GM21360 (cell line): ENCODE measurements at regions not wholly inside any gene's neighbourhood (a gene's known extent, or its start where the extent isn't known, plus 50 kb on each side); places are given as distances from the start of the nearest gene placed in this dataset.
"Not testable (repeated sequence)": the region's sequence is repeated elsewhere in the genome, so short reads cannot be mapped to it uniquely, and the experiment has no call there.

Source experiments
- ATAC-seq: cut with Tn5 transposase; IDR thresholded peaks from one replicate; pipeline ENCODE4 v1.9.1; 2021; ENCODE audit warnings: mild to moderate bottlenecking, moderate library complexity; ENCODE audit not compliant: unreplicated experiment

DNA sequence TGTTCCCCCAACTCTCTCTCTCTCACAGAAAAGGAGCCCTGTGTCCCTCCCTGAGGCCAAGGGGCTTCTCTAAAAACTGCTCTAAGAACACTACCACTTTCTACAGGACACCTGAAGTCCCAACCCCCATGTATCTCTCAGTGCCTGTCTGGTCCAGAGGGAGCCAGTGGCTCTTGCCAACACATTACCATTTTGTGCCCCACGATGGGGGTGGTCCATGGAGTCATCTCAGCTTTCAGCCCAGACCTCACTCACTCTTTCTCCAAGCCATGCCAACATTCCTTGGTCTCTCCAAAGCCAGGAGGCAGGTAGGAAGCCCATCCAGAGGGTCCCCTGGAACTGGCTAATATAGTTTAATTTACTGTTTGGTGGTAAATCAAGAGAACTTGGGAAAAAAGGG lies 962.1 kb upstream of the DEFB115 start:
- not testable (repeated sequence) for ATAC-seq

- not testable (repeated sequence) for ATAC-seq
These were observed 961.5 kb upstream of the DEFB115 start for GRCh38 chr20:30295967-30296366.

- not testable (repeated sequence) for ATAC-seq
These were observed 959.4 kb upstream of the DEFB115 start for GRCh38 chr20:30297878-30298595.

GRCh38 chr20:30300220-30300642 lies 957.2 kb upstream of the DEFB115 start:
- ATAC-seq, result not testable (repeated sequence)

DNA sequence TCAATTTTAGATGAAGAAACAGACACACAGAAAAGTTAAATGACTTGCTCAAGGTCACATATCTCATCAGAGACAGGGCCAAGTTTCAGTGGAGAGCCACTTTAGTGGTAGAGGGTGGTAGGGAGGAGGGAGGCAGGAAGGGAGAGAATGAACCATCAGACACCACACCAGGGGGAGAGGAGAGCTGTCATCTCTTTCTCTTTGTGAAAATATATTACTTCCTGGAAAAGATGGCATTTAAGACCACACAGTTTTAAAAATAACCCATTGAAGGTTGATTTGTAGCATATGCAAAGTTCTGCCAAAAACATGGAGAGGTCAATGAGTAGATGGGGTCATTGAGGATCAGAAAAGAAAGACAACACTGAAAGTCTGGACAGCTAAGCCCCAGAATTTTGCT lies 954.7 kb upstream of the DEFB115 start:
- not testable (repeated sequence) for ATAC-seq

DNA sequence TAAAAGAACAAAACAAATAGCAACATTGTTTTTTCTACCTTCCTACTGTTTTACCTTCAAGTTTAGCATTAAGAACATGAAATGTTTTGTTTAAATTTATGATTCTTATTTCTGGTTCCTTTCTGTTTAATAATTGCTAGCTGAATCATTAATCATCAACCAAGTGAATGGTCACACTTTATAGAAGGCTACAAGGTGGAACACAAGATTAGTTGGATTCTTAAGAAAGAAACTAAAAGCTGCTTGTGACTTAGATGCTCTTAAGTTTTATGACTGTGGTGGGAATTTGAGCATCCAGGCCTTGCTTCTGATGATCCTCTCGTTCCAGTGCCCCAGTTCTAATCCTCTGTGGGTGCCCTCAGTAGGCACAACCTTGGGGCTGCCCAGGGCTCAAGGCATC lies 947.5 kb upstream of the DEFB115 start:
- not testable (repeated sequence) for ATAC-seq

- not testable (repeated sequence) for ATAC-seq
These were observed 947.1 kb upstream of the DEFB115 start for GRCh38 chr20:30310385-30310784.

- not testable (repeated sequence) for ATAC-seq
These were observed 945.2 kb upstream of the DEFB115 start for GRCh38 chr20:30312220-30312619.

DNA sequence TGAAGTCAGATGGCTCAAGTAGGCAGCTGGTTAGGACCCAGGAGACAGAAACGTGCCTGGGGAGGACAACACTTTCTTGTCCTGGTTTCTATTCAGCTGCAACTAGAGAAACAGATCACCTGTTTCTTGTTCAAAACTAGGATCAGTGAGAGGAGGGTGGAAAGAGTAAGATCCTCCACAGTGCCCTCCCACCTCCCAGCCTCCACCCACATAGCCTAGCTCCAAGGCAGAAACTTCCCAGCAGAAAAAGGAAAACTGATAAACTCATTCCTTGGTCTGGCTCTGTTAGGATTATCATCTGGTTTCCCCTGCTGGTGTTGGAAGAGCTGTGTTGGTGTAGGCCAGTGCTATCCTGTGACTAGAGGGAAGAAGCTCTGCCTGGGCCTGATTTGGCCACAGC lies 943.8 kb upstream of the DEFB115 start:
- not testable (repeated sequence) for ATAC-seq

DNA sequence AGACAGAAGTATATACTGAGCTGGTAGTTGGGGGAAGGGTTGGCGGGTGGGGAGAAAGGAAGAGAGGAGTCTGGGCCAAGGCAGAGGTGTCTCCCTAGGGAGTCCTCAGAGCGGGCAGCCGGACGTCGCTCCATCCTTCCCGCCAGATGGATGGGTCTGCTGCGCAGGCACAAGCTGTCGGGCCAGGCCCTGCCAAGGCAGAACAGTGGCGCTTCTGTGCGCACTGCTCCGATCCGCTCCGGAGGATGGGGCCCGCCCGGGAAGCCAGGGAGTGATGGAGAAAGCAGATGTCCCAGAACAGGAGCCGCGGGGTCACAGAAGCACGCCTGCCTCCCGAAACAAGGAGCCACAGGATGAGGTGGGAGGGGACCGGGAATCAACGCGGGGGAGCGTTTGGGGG lies 941.4 kb upstream of the DEFB115 start:
- not testable (repeated sequence) for ATAC-seq

DNA sequence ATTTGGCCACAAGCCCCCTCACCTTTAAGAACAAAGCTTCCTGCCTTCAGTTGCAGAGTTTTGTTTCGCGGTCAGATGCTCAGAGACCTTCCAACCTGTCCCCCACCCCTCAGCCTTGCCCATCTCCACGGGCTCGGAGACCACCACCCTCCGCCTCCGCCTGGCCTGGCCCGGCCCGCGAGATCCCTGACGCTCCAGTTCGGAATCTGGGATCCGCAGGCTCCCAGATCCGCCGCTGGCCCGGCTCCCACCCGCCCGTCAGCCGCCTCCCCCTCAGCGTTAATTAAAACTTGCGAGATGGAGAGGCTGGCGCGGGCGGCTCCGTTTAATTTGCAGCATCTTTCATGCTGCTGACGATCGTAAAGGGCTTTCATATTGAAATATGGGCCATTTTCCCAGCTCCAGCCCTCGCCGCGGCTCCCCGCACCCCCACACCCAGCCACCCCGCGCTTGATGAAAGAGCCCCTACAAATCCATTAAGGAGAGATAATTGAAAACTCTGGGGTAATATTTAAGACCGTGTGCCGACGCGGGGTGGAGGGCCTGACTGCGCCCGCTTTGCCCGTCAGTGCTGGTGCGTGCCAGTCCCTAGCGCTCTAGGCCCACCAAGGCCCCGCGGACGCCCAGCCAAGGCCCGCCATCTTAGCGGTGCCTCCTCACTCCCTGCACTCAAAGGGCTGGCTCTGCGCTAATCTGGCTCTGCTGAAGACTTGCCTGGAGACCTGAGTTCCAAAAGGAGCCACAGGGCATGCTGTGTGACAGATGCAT lies 940.7 kb upstream of the DEFB115 start:
- ATAC-seq, result not testable (repeated sequence)

DNA sequence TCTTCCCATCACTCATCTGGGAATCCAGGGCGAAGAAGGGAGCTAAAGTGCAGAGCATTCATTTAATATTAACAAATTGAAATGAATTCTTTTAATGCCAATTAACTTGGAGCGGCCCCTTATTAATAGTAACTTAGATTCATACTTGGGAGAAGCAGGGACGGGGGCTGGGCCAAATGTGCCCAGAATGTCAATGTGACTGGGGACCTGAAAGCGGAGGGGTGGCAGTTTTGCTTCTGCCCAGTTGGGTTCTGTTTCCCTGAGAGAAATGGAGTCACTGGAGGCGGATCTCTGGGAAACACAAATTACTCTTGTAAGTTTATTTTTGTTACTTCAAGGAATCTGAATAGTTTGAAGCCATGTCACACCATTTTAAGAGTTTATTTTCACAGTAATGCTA lies 923.7 kb upstream of the DEFB115 start:
- ATAC-seq, result not testable (repeated sequence)

GRCh38 chr20:30337556-30337955 lies 919.9 kb upstream of the DEFB115 start:
- ATAC-seq, result not testable (repeated sequence)

GRCh38 chr20:30348932-30349331 lies 908.5 kb upstream of the DEFB115 start:
- ATAC-seq, result not testable (repeated sequence)

GRCh38 chr20:30356854-30357467 lies 900.5 kb upstream of the DEFB115 start:
- ATAC-seq, result not testable (repeated sequence)

DNA sequence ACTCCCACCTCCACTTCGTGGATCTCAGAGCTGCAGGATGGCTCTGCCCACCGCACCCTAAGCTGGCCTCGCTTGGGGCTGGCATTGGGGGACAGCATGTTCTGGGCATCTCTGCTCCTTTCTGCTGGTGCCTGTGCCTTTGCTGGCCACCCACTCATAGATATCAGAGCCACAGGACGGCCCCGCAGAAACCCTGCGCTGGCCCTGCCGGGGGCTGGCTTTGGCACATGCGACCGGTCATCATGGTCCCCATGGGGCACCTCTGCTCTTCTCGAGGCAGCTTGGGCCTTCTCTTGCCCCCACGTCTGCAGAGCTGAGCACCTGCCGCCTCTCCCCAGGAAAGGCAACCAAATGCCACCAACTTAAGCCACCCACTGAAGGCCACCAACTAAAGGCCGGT lies 895.7 kb upstream of the DEFB115 start:
- ATAC-seq, result not testable (repeated sequence)

DNA sequence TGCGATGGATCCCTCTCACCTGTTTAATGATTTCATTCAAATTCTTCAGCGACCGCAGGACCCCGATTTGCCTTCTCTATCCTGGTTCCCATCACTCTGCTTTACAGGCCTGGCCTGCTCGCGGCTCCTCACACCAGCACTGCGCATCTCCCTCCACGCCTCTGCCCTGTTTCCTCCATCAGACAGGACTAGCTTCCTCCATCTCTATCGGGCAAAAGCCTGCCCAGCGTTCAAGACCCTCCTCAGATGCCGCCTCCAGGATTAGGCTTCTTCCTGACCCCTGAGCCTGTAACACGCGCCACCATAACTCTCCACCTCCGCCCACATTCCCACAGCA lies 881.1 kb upstream of the DEFB115 start:
- not testable (repeated sequence) for ATAC-seq

DNA sequence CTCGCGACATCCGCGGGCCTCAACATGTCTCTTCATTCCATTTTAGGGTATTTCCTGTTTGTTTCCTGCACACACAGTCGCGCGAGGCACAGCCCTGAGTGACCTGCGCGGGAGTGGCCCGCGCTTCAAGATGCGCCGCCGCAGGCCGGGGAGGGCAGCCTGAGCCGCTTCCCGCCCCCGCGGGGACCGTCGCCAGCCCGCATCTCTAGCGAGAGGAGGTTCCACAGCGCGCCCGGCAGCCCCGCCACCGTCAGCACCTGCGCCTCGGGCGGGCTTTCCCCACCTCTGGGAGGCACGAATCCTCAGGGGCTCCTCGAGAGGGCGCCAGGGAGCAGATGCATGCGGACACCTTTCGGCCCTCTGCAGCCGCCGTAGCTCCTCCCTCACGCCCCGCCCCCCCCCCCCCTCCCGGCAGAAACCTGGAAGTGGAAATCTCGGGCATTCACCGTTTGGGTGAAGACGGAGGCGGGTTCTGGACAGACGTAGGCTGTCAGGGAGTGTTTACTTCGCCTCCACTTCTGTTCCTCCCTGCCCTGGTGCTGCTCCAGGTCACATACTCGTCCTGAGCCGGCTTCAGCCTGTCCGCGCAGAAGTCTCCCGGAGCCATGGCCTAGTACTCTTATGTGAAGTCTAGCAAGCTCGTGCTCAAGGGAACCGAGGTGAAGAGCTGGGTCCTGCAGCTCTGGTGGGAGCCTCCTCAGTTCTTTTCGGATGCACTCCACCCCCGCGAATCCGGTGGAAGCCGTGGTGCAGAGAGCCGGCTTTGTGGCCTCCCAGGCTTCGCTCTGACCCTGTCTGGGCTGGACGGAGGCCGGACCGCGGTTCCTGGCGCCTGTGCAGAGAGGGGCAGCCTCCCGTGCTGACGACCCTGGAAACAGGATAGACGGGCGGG lies 880.5 kb upstream of the DEFB115 start:
- peak; percentile 84 for ATAC-seq

DNA sequence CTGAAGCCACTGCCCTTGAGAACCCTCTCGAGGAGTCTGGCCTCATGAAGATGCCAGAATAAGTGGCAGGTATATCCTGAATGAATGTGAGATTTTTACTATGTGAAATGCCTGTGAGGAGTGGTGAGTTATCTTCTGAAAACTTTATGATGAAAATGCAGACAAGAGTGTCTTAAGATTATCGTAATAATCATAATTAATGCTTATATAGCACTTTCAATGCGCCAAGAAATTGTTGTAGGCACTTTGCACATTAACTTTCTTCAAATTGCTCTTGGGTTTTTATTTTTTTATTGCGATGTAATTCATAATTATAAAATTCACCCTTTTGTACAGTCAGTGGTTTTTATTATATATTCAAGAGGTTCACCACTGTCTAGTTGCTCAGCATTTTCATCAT lies 879.1 kb upstream of the DEFB115 start:
- not testable (repeated sequence) for ATAC-seq

GRCh38 chr20:30378721-30379120 lies 878.7 kb upstream of the DEFB115 start:
- not testable (repeated sequence) for ATAC-seq

DNA sequence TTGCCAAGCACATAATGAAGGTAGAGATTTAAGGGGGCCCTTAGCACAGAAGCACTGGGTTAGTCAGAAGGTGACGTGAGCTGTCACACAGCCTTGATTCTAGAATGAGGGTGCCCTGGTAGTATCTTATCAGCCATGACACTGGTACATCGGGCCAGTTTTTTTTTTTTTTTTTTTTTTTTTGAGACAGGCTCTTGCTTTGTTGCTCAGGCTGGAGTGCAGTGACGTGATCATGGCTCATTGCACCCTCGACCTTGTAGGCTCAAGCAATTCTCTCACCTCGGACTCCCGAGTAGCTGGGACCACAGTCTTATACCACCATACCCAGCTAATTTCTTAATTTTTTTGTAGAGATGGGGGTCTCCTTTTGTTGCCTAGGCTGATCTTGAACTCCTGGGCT lies 872.6 kb upstream of the DEFB115 start:
- not testable (repeated sequence) for ATAC-seq
